Esophagus squamous epithelium (tissue), 4 donors: ENCODE measurements at regions not wholly inside any gene's neighbourhood (a gene's known extent, or its start where the extent isn't known, plus 50 kb on each side); places are given as distances from the start of the nearest gene placed in this dataset.

Experiments
- POLR2A ChIP-seq, 4 donors: fragments of 450-650 bp; IDR thresholded peaks; one replicate each; pipeline ENCODE4 v1.6.1; 2017; ENCODE audit warnings: antibody characterized with exemption in 4 of 4, mild to moderate bottlenecking in 4 of 4, moderate library complexity in 3 of 4
- TF ChIP-seq, protein P1 (sequence below), 6 experiments: fragments of 450-650 bp in 4 of 6; fragments of 200-600 bp in 2 of 6; sonication (generic) in 2 of 6; IDR thresholded peaks; one replicate each; pipeline ENCODE4 v1.5.1; 2016 to 2019; ENCODE audit warnings: antibody characterized with exemption in 6 of 6, mild to moderate bottlenecking in 4 of 6, moderate library complexity in 4 of 6

- TF ChIP-seq, protein P1, sequence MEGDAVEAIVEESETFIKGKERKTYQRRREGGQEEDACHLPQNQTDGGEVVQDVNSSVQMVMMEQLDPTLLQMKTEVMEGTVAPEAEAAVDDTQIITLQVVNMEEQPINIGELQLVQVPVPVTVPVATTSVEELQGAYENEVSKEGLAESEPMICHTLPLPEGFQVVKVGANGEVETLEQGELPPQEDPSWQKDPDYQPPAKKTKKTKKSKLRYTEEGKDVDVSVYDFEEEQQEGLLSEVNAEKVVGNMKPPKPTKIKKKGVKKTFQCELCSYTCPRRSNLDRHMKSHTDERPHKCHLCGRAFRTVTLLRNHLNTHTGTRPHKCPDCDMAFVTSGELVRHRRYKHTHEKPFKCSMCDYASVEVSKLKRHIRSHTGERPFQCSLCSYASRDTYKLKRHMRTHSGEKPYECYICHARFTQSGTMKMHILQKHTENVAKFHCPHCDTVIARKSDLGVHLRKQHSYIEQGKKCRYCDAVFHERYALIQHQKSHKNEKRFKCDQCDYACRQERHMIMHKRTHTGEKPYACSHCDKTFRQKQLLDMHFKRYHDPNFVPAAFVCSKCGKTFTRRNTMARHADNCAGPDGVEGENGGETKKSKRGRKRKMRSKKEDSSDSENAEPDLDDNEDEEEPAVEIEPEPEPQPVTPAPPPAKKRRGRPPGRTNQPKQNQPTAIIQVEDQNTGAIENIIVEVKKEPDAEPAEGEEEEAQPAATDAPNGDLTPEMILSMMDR (IDR thresholded peaks at IDR 0.05): no peak
- TF ChIP-seq POLR2A (IDR thresholded peaks at IDR 0.05): no peak
Observed at GRCh38 chr10:118968482-118968881, 61.0 kb upstream of the NANOS1 start.
